ENCODE measurements at regions not wholly inside any gene's neighbourhood (a gene's known extent, or its start where the extent isn't known, plus 50 kb on each side); places are given as distances from the start of the nearest gene placed in this dataset.

DNA sequence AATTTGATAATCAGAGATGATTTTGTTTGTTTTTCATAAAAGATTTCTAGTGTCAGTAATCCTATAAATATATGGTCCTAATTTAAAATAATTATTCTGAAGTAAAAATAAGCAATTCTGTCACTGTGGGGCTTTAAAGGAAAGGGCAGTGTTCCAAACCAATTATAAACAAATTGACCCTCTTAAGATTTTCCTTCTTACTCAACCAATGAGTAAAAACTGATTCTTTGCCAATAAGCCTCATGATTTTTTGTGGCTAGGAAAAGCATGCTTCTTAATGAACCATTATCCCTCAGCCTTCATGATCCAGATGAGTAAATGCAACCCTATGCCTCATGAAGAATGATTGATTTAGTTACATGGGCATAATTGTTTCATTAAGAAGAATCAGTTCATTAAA lies 1010.4 kb downstream of the ADGRL3 start:
- no peaks in the 10 kb centered on the region for H4K20me1 ChIP-seq (replicated peaks; ENCODE audit: insufficient read depth)
- ATAC-seq (no peak), DNase-seq (ENCODE audit: low spot score) (no peak)
- H3K79me2 ChIP-seq (replicated peaks; ENCODE audit: insufficient read depth), result no peaks in the 10 kb centered on the region
- Mint-ChIP-seq H3K4me3 (no peak overlapping the region), H3K36me3 (ENCODE audit: low read depth) (no peaks in the 10 kb centered on the region), H3K9me3 (no peaks in the 10 kb centered on the region), H3K27me3 (ENCODE audit: insufficient read depth, low read depth, poor library complexity) (no peaks in the 10 kb centered on the region), H3K27ac (peak overlapping the region; percentile 81; the same call in 1 of the 2 replicates), H3K4me1 (peaks cover 24% of the 10 kb centered on the region)
- H3K9me2 ChIP-seq (ENCODE audit: insufficient read depth), result no peaks in the 10 kb centered on the region
- H3K4me2 ChIP-seq, result no peak overlapping the region
- peaks cover 17% of the 10 kb centered on the region for H3K4me1 ChIP-seq (ENCODE audit: insufficient read depth)
- no peak overlapping the region for H2AFZ ChIP-seq
- no peaks in the 10 kb centered on the region for H3K27me3 ChIP-seq (ENCODE audit: insufficient read depth)
- H3F3A ChIP-seq (replicated peaks; ENCODE audit: low read depth), result no peaks in the 10 kb centered on the region
- H3K4me3 ChIP-seq, result no peak overlapping the region
- TF ChIP-seq, protein P1, sequence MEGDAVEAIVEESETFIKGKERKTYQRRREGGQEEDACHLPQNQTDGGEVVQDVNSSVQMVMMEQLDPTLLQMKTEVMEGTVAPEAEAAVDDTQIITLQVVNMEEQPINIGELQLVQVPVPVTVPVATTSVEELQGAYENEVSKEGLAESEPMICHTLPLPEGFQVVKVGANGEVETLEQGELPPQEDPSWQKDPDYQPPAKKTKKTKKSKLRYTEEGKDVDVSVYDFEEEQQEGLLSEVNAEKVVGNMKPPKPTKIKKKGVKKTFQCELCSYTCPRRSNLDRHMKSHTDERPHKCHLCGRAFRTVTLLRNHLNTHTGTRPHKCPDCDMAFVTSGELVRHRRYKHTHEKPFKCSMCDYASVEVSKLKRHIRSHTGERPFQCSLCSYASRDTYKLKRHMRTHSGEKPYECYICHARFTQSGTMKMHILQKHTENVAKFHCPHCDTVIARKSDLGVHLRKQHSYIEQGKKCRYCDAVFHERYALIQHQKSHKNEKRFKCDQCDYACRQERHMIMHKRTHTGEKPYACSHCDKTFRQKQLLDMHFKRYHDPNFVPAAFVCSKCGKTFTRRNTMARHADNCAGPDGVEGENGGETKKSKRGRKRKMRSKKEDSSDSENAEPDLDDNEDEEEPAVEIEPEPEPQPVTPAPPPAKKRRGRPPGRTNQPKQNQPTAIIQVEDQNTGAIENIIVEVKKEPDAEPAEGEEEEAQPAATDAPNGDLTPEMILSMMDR (conservative IDR thresholded peaks at IDR 0.05; ENCODE audit: low read depth in 2 of 2), result no peak
- no peaks in the 10 kb centered on the region for H3K36me3 ChIP-seq (ENCODE audit: insufficient read depth)
- H3K27ac ChIP-seq (ENCODE audit: low read depth), result no peak overlapping the region

DNA sequence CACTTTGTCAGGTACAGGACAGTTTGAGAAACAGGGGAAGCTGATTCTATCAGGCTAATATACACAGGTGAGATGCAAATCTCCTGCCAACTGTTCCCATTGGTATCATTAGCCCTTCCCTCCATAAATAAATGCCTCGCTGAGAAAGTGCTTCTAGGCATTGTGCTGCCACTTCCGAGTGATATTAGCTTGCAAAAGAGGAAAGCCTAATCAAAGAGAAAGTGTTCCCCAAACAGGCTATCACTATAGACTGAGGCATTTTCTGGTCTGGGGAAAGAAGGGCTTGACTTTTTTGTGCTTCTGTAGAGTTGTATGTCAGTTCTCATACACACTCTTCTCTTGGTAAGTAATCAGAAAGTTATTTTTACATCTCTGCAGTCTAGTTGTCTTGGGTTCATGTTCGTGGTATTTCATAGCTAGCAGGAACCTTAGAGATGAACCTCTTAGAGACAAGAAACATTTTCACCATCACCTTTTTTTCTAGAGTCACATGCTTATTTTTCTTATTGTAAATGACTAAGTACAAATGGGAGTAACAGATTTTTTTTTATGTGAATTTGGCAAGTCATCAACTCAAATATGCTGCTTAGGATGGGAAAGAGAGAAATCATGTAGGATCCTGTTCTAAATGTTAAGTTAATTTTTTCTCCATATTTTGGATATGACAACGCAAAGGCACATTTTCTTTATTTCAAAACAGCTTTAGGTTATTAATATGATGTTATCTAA lies 1009.8 kb downstream of the ADGRL3 start:
- peak; percentile 64 for ATAC-seq
- H3K27ac ChIP-seq (ENCODE audit: low read depth), result no peak overlapping the region
- peak overlapping the region; percentile 79 for H3K27ac Mint-ChIP-seq
- no peaks in the 10 kb centered on the region for H3K27me3 ChIP-seq (ENCODE audit: insufficient read depth)
- no peaks in the 10 kb centered on the region for H3K9me2 ChIP-seq (ENCODE audit: insufficient read depth)
- no peaks in the 10 kb centered on the region for H4K20me1 ChIP-seq (replicated peaks; ENCODE audit: insufficient read depth)
- no peak overlapping the region for H3K4me3 Mint-ChIP-seq
- no peaks in the 10 kb centered on the region for H3F3A ChIP-seq (replicated peaks; ENCODE audit: low read depth)
- H3K27me3 Mint-ChIP-seq (ENCODE audit: insufficient read depth, low read depth, poor library complexity), result no peaks in the 10 kb centered on the region
- 0 out of 2 replicates have a peak overlapping the region, but pooled peaks have one; percentile 19 for H3K4me2 ChIP-seq
- H3K4me1 Mint-ChIP-seq, result peaks cover 24% of the 10 kb centered on the region
- peak overlapping the region; percentile 6; the same call in 1 of the 2 replicates for H2AFZ ChIP-seq
- H3K9me3 Mint-ChIP-seq, result no peaks in the 10 kb centered on the region
- no peaks in the 10 kb centered on the region for H3K79me2 ChIP-seq (replicated peaks; ENCODE audit: insufficient read depth)
- no peaks in the 10 kb centered on the region for H3K36me3 ChIP-seq (ENCODE audit: insufficient read depth)
- H3K4me1 ChIP-seq (ENCODE audit: insufficient read depth), result peaks cover 17% of the 10 kb centered on the region
- no peak overlapping the region for H3K4me3 ChIP-seq
- no peaks in the 10 kb centered on the region for H3K36me3 Mint-ChIP-seq (ENCODE audit: low read depth)
- DNase-seq (ENCODE audit: low spot score), result peak; percentile 14
- TF ChIP-seq JUNB (IDR thresholded peaks at IDR 0.05; ENCODE audit: unreplicated experiment), result no peak

DNA sequence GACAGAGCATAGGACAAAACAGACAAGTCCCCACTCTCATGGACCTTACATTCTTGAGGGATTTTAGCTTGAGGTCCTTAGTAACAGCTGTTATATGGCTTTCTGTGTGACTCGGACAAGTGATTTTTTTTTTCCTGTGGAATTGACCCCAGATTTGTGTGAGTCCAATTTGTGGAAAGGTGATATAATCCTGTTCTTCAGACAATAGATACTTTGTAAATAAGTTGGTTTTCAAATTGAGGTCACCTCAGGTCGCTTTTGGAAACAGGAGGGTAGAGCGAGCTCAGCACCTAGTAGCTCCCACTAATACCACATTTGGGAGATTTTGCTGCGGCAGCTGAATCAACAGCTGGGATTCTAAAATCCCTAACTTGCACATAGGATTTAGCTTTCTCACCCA lies 1008.8 kb downstream of the ADGRL3 start:
- DNase-seq (ENCODE audit: low spot score), result no peak
- Histone ChIP-seq H3K9me2 (ENCODE audit: insufficient read depth) (no peaks in the 10 kb centered on the region), H4K20me1 (replicated peaks; ENCODE audit: insufficient read depth) (no peaks in the 10 kb centered on the region), H3F3A (replicated peaks; ENCODE audit: low read depth) (no peaks in the 10 kb centered on the region), H3K4me2 (no peak overlapping the region), H3K36me3 (ENCODE audit: insufficient read depth) (no peaks in the 10 kb centered on the region), H3K4me1 (ENCODE audit: insufficient read depth) (peaks cover 17% of the 10 kb centered on the region), H3K27me3 (ENCODE audit: insufficient read depth) (no peaks in the 10 kb centered on the region), H2AFZ (no peak overlapping the region), H3K4me3 (no peak overlapping the region), H3K79me2 (replicated peaks; ENCODE audit: insufficient read depth) (no peaks in the 10 kb centered on the region), H3K27ac (ENCODE audit: low read depth) (no peak overlapping the region)
- ATAC-seq, result peak; percentile 48; the same call in 2 of the 3 replicates
- Mint-ChIP-seq H3K9me3 (no peaks in the 10 kb centered on the region), H3K36me3 (ENCODE audit: low read depth) (no peaks in the 10 kb centered on the region), H3K27ac (no peak overlapping the region), H3K27me3 (ENCODE audit: insufficient read depth, low read depth, poor library complexity) (no peaks in the 10 kb centered on the region), H3K4me1 (peaks cover 24% of the 10 kb centered on the region), H3K4me3 (no peak overlapping the region)
- TF ChIP-seq, protein P2, sequence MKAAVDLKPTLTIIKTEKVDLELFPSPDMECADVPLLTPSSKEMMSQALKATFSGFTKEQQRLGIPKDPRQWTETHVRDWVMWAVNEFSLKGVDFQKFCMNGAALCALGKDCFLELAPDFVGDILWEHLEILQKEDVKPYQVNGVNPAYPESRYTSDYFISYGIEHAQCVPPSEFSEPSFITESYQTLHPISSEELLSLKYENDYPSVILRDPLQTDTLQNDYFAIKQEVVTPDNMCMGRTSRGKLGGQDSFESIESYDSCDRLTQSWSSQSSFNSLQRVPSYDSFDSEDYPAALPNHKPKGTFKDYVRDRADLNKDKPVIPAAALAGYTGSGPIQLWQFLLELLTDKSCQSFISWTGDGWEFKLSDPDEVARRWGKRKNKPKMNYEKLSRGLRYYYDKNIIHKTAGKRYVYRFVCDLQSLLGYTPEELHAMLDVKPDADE (IDR thresholded peaks at IDR 0.05), result no peak
- TF ChIP-seq STAT1 (IDR thresholded peaks at IDR 0.05; ENCODE audit: unreplicated experiment), result no peak
- TF ChIP-seq, protein P3, sequence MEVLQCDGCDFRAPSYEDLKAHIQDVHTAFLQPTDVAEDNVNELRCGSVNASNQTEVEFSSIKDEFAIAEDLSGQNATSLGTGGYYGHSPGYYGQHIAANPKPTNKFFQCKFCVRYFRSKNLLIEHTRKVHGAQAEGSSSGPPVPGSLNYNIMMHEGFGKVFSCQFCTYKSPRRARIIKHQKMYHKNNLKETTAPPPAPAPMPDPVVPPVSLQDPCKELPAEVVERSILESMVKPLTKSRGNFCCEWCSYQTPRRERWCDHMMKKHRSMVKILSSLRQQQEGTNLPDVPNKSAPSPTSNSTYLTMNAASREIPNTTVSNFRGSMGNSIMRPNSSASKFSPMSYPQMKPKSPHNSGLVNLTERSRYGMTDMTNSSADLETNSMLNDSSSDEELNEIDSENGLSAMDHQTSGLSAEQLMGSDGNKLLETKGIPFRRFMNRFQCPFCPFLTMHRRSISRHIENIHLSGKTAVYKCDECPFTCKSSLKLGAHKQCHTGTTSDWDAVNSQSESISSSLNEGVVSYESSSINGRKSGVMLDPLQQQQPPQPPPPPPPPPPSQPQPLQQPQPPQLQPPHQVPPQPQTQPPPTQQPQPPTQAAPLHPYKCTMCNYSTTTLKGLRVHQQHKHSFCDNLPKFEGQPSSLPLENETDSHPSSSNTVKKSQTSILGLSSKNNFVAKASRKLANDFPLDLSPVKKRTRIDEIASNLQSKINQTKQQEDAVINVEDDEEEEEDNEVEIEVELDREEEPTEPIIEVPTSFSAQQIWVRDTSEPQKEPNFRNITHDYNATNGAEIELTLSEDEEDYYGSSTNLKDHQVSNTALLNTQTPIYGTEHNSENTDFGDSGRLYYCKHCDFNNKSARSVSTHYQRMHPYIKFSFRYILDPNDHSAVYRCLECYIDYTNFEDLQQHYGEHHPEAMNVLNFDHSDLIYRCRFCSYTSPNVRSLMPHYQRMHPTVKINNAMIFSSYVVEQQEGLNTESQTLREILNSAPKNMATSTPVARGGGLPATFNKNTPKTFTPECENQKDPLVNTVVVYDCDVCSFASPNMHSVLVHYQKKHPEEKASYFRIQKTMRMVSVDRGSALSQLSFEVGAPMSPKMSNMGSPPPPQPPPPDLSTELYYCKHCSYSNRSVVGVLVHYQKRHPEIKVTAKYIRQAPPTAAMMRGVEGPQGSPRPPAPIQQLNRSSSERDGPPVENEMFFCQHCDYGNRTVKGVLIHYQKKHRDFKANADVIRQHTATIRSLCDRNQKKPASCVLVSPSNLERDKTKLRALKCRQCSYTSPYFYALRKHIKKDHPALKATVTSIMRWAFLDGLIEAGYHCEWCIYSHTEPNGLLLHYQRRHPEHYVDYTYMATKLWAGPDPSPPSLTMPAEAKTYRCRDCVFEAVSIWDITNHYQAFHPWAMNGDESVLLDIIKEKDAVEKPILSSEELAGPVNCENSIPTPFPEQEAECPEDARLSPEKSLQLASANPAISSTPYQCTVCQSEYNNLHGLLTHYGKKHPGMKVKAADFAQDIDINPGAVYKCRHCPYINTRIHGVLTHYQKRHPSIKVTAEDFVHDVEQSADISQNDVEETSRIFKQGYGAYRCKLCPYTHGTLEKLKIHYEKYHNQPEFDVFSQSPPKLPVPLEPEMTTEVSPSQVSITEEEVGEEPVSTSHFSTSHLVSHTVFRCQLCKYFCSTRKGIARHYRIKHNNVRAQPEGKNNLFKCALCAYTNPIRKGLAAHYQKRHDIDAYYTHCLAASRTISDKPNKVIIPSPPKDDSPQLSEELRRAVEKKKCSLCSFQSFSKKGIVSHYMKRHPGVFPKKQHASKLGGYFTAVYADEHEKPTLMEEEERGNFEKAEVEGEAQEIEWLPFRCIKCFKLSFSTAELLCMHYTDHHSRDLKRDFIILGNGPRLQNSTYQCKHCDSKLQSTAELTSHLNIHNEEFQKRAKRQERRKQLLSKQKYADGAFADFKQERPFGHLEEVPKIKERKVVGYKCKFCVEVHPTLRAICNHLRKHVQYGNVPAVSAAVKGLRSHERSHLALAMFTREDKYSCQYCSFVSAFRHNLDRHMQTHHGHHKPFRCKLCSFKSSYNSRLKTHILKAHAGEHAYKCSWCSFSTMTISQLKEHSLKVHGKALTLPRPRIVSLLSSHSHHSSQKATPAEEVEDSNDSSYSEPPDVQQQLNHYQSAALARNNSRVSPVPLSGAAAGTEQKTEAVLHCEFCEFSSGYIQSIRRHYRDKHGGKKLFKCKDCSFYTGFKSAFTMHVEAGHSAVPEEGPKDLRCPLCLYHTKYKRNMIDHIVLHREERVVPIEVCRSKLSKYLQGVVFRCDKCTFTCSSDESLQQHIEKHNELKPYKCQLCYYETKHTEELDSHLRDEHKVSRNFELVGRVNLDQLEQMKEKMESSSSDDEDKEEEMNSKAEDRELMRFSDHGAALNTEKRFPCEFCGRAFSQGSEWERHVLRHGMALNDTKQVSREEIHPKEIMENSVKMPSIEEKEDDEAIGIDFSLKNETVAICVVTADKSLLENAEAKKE (CRISPR knock-in tag; IDR thresholded peaks at IDR 0.05), result no peak
- no peak for TF ChIP-seq JUNB (IDR thresholded peaks at IDR 0.05; ENCODE audit: unreplicated experiment)
- no peak for TF ChIP-seq ZNF331 (CRISPR knock-in tag; IDR thresholded peaks at IDR 0.05; ENCODE audit: low read depth)
- no peak for TF ChIP-seq EZH2phosphoT487 (IDR thresholded peaks at IDR 0.05; ENCODE audit: unreplicated experiment)
